ENCODE measurements at regions not wholly inside any gene's neighbourhood (a gene's known extent, or its start where the extent isn't known, plus 50 kb on each side); places are given as distances from the start of the nearest gene placed in this dataset.

DNA sequence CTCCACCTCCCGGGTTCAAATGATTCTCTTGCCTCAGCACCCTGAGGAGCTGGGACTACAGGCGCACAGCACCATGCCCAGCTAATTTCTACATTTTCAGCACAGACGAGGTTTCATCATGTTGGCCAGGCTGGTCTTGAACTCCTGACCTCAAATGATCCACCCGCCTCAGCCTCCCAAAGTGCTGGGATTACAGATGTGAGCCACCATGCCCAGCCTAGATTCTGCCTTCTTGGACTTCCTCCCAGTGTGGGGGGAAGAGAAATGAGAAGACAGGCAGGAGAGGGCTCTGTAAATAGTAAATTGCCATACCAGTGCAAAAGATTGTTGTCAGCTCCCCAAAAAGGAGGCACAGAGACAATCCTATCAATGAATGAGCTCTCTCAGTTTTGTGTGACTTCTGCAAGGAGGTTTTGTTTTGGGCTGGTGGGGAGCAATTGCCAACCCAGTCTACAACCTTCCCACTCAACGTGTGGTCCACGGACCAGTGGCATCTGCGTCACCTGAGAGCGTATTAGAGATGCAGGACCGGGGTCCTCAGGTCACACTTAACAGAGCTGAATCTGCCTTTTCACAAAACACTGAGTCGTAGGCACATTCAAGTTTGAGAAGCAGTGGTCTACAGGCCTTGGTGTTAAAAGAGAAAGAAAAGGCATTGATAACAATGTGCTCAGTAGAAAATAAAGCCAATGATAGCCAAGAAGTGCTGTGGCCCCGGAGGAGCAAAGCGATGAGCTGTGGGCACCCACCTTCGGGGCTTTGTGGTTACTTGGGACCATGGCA is 78.1 kb downstream of the MYCN start:
- DNase-seq (ENCODE audit: low read depth): no peak

DNA sequence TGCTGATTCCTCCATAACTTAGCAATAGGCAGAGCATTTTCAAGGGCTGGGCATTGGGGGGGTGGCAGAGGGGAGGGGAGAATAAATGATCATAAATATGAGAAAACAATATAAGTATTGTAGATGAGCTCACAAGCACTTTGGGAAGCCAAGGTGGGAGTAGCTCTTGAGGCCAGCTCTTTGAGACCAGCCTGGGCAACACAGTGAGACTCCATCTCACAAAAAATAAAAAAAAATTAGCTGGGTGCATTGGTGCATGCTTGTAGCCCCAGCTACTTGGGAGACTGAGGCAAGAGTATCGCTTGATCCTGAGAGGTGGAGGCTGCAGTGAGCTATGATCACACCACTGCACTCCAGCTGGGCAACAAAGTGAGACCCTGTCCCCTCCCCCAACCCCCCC is 75.9 kb downstream of the MYCN start:
- DNase-seq (ENCODE audit: low read depth): no peak

DNA sequence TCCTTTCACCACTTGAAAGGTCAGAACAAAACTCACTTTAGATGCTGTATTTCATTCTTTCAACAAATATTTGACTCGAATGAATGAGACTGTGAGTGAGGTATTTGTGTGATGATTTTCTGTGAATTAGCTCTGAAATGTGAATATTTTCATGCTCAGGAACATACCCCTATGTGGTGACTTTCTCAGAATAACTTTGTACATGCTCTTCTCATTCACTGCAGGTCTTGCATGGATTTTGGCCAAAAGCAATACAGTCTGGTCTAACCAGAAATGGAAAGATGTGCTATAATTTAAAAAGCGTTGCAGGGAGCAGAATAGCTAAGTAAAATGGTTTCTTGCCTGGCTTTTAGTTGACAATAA is 75.5 kb downstream of the MYCN start:
- DNase-seq (ENCODE audit: low read depth): no peak

DNA sequence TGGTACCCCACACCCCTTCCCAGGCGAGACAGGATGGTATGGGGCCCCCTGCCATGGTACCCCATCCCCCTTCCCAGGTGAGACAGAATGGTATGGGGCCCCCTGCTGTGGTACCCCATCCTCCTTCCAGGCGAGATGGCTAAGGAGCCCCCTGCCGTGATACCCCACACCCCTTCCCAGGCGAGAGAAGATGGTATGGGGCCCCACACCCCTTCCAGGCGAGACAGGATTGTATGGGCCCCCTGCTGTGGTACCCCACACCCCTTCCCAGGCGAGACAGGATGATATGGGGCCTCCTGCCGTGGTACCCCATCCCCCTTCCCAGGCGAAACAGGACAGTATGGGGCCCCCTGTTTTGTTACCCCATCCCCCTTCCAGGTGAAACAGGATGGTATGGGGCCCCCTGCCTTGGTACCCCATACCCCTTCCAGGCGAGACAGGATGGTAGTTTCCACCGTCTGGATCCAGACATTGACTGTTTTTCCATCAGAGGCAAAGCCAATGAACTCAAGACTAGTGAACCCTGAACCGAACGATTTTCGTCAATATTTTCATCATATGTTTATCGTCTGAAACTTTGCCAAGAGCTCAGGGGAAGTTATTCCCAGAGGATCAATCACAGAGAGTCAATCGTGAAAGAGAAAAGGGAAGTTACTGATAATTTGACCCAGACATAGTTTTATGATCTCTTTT is 75.0 kb downstream of the MYCN start:
- DNase-seq (ENCODE audit: low read depth): no peak

DNA sequence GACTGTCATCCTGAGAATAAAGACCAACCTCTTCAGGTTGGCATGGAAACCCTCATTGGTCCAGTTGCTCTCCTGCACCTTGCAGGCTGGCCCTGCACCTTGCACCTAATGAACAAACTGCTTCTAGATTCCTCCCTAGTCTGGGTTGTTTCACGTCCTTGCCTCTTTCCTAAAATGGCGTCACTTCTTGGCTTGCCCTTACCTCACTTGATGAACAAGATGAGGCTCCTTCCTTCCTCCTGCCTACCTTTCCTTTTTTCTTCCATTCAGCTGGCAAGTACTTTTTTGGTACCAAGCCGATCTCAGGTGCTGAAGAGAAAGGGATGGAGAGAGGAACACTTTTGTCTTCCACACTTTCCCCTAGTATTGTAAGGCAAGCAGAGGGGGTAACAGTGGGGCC is 74.5 kb downstream of the MYCN start:
- DNase-seq (ENCODE audit: low read depth): no peak

DNA sequence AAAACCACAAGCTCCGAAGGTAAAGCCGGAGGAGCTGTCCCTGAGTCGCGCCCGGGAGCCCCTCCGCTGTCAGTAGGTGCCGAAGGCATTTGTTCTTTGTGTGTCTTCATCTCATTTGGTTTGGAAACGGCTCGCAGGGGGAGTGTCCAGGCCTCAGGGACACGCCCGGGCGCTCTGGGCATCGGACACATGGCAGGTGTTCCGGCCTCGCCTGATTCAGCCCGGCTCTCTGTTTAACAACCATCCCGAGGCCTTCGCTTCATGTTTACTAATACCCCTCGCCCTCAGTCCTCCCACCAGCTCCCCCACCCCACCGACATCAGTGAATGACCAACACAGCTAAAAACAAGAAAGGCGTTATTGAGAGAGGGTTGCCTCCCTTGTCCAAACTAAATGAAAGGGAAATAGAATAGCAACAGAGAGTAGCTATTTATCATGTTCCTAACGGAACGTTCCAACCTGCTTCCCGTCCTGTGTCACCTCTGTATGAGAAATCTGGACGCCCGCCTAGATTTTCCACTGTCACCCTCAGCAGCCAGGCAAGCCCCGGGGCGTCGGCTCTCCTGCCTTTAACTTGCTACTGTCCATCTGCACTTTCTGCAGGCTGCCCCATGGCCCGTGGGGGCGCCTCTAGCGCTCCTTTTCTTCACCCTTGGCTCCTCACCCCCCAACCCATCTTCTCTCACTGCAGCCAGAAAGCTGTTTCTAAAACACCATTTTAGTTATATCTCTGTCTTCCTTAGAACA is 73.9 kb downstream of the MYCN start:
- no peak for DNase-seq (ENCODE audit: low read depth)

DNA sequence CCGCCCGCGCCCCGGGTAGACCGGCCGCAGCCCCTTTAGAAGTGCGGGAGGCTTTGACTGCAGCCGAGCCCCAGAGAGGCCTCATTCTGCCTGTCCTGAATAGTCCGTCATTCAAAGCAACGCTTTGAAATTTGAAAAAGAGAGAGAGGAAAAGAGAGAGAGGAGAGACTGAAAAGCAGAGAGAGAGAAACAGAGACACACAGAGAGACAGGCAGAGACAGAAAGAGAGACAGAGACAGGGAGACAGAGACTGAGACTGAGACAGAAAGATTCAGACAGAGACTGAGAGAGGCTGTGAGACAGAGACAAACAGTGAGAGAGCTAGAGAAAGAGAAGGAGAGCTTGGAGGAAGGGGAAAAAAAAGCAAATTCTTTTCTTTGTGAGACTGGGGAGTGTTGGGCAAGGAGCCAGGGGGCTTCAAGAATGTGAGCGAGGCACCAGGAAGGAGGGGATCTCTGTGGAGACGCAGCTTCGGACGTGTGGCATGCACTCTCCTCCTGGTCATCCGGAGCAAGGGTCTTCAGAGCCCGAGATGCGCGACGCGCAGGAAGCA is 73.1 kb downstream of the MYCN start:
- no peak for DNase-seq (ENCODE audit: low read depth)

DNA sequence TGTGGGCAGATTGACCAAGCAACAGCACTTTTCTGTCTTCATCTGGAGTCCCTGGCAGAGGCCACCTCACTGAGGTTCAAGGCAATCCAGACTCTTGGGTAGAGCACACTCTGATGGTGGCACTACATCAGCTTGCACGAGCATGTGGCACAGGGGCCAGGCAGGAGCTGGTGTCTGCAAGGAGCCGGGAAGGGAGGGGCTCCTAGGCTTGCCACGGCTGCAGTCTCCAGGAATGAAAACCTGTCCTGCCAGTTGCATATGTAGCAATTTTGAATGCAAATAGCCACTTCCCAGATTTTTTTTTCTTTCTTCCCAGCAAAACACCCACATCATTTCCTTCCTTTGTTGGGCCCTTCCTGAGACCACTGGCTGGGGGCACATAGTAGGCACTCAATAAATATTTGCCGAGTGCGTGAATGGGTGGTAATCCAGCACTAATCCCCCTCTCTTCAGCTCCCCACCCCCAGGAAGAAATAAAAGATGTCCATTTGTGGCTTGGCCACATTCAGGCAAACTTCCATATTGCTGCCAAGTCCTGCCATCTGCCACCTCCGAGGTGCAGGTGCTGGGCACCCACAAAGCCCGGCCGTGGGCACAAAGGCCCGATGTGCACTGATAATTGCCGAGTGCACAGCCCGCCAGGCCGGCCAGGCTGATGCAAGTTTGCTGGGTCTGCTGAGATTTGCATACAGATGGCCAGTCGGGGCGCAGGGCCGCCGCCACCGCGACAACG is 72.4 kb downstream of the MYCN start:
- no peak for DNase-seq (ENCODE audit: low read depth)

DNA sequence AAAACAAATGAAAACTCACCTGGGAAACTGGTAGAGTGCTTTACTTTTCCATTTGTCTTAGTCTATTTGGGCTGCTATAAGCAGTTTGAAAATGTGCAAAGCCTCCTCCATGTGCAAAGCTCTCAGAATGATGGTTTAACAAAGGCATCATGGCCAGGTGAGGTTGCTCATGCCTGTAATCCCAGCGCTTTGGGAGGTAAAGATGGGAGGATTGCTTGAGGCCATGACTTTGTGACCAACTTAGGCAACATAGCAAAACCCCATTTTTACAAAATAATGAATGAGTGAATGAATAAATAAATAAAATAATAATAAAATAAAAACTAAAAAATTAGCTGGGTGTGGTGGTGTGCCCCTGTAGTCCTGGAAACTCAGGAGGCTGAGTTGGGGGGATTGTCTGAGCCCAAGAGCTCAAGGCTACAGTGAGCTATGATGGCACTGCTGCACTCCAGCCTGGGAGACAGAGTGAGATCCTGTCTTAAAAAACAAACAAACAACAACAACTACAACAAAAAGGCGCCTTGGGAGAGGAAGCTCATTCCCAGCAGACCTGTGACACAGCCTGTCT is 71.8 kb downstream of the MYCN start:
- DNase-seq (ENCODE audit: low read depth): no peak

DNA sequence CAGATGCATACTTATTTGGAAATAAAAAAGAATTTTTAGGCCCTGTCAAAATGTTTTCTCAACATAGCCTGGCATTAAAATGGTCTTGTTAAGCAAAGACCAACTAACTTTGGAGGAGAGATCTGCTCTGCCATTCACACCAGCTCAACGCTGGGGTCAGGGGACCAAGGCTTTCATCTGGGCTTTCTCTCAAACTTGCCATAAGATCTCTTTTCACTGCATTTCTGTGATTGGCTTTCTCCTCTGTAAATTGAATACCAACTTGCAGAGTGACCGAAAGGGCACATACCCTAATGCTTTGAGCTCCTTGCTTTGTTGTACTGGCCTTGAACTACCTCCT is 71.2 kb downstream of the MYCN start:
- no peak for DNase-seq (ENCODE audit: low read depth)

DNA sequence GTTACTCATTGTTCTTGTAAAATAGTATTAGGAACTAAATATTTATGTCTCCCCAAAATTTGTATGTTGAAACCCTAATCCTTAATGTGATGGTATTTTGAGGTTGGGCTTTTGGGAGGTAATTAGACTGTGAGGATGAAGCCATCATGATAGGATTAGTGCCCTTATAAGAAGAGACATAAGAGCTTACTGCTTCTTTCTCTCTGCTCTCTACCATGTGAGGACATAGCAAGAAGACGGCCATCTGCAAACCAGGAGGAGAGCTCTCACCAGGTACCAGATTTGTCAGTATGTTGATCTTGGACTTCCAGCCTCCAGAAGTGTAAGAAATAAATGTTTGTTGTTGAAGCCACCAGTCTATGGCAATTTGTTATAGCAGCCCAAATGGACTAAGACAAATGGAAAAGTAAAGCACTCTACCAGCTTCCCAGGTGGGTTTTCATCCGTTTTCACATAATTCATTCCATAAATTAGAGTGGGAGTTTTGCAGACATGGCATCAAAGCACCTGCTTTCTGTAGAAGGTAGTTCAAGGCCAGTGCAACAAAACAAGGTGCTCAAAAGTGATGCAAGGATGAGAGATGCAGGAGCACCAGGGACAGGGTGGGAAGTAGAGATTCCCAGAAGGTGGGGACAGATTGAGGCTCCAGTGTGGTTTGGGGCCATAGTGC is 70.7 kb downstream of the MYCN start:
- no peak for DNase-seq (ENCODE audit: low read depth)

DNA sequence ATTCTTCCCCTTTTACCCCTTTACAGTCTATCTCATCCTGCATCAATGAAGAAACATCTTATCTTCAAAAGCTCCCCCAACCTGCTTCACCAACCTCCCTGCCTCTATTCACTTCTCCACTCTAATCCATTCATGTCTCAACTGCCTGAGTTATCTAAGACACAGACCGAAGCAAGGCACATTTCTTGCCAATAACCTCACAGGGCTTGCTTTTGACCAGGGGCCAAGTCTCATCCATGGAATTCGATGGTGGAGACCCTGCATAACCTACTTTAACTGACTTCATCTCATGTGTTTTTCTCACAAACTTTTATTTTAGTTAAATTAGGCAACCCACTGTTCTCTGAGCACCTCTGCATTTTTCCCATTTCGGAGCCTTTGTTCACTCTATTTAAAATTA is 69.7 kb downstream of the MYCN start:
- DNase-seq (ENCODE audit: low read depth): no peak

DNA sequence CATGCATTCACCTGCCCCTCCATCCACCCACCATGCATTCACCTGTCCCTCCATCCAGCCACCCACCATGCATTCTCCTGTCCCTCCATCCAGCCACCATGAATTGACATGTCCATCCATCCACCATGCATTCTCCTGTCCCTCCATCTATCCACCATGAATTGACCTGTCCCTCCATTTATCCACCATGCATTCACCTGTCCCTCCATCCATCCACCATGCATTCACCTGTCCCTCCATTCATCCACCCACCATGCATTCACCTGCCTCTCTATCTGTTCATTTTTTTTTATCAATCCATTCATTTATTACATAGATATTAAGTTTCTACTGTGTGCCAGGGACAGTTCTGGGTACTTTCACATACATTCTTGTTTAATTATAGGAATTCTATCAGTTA is 69.2 kb downstream of the MYCN start:
- no peak for DNase-seq (ENCODE audit: low read depth)

DNA sequence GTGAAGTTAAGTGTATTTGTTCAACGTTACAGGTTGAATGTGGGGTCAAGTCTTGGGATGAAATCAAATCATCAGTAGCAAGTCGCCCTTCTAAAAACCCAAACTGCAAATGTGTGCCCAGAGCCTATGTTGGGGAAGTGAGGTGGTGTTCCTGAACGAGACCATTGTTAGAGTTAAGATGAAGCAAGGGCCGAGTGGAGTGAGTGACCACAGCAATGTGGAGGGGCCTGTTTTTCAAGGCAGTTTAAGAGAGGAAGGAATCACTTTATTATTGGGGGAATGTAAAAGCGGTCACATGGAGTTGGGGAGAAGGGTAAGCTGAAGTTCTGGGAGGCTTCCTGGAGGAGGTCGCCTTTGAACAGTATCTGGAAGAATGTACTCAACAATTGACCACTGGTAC is 68.5 kb downstream of the MYCN start:
- no peak for DNase-seq (ENCODE audit: low read depth)

DNA sequence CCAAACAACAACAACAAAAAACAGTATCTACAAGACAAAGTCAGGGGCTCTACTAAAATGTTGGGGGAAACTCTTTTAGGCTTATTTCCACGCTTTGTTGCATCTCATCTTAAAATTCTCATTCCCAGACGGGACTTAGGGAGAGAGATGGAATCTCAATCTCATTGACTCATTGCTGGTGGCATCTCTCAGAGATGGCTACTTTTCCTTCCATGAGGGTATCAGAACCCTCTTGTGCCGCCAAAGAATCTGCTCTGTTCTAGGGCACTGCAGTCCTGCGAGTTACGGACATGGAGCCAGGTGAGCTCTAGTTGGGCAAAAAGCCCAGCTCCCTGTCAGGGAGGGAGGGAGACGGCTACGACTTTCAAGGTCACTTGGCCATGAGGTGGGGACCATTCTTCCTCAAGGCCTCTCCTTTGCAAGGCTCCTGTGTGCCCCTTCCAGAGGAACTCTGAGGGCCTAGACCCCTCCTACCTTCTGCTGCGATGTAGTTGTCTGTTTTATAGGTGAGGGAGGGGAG is 68.0 kb downstream of the MYCN start:
- DNase-seq (ENCODE audit: low read depth): no peak

DNA sequence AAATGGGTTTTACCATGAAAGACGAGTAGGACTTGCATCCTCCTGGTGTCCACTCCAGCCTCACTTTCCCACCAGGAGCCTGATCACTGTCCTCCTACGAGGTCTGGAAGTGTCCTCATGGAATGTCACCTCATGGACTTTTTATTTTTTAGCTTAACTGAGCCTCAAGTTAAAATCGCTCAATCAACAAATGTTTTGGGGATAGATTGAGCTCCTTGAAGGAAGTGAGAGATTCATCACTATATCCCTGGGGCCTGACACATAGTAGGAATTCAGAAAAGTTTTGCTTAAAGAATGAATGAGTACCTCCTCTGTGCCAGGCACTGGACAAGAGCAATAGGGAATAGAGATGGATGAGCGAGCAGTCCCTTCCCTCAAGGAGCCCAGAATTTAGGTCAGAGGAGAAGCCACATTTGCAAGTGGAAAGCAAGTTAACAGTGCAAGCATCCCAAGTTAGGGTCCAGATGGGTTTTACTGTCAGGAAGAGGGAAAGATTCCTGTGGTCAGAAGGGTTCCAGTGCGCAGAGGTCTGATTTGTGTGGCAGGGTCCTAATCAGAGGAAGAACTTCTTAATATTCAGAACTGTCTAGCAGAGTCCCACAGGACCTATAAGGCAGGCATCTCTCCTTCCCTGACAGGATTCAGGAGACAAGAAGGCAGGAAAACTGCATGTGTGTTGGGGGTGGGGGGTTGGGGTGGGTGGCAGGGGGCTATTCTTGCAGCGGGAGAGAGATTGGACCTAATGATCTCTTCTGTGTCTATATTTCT is 67.0 kb downstream of the MYCN start:
- DNase-seq (ENCODE audit: low read depth): no peak

DNA sequence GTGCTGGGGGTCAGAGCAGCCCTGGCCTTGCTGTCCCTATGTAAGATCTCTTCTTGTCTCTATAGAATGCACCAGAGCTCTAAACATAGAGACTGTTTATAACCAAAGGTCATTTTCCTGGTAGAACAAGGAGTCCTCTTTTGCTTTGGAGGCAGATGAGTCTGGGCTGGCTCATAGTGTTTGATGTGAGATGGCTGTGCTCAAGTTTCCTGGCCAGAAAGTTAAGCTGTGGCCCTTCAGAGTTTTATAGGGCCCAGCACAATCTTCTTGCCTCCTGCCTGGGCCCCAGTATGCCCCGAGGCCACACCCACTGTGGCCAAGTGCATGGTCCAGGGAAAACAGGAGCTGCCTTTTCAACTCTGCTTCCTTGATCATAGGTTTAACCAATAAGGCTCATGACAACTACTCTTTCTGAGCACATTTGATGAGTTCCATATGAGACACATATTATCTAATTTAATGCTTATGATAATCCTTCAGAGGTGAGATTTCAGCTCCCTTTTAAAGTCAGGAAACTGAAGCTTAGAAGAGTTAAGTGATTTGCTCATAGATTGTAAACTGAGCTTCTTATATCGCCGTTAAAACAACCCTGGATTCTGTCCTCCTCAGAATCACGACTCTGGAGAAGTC is 66.3 kb downstream of the MYCN start:
- no peak for DNase-seq (ENCODE audit: low read depth)

DNA sequence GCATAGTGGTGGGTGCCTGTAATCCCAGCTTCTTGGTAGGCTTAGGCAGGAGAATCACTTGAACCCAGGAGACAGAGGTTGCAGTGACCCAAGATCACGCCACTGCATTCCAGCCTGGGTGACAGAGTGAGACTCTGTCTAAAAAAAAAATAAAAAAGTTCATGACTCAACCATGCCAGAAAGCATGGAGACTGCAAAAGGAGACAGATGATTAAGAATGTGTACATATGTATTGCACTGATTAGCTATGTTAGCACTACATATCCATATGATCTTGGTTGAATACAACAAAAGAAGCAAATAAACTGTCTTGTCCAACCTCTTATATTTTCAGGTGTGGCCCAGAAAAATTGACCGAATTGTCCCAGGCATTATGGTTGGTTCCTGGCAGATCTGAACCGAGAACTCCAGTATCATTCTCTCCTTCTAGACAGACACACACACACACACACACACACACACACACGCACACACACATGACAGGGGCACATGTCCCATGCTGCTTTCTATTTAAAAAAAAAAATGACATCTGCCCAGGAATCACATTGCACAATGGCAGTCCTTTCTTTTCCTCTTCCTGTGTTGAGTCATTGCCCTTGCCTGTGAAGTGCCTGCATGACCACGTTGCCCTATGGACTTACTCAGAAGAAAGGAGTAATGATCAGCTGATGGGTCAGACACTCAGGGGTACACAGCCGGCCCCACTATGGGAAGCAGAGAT is 65.6 kb downstream of the MYCN start:
- peak; percentile 3 for DNase-seq (ENCODE audit: low read depth)

DNA sequence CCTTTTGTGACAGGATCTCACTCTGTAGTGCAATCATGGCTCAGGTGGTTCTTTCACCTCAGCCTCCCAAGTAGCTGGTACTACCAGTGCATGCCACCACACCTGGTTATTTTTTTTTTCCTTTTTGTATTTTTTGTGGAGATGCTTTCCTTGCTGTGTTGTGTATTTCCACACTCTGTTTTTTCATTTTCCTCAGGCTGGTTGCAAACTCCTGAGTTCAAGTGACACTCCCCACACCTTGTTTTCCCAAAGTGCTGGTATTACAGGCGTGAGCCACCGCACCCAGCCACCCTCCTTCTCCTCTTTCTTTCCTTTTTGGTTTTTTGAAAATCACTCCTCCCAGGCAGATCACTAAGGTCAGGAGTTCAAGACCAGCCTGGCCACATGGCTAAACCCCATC is 65.0 kb downstream of the MYCN start:
- DNase-seq (ENCODE audit: low read depth): no peak
